PC-3 (cell line): ENCODE measurements at regions not wholly inside any gene's neighbourhood (a gene's known extent, or its start where the extent isn't known, plus 50 kb on each side); places are given as distances from the start of the nearest gene placed in this dataset.

Experiments
- EZH2phosphoT487 ChIP-seq: fragments of 300-600 bp; sonication (generic); IDR thresholded peaks from 2 replicates; pipeline ENCODE4 v1.6.1; 2018; ENCODE audit warnings: mild to moderate bottlenecking, antibody characterized with exemption, low read length, borderline replicate concordance
- TF ChIP-seq, protein P1 (sequence below): fragments of 300-600 bp; sonication (generic); conservative IDR thresholded peaks from 2 replicates; pipeline ENCODE4 v1.5.1; 2017; ENCODE audit warnings: antibody characterized with exemption, low read depth, mild to moderate bottlenecking, low read length

DNA sequence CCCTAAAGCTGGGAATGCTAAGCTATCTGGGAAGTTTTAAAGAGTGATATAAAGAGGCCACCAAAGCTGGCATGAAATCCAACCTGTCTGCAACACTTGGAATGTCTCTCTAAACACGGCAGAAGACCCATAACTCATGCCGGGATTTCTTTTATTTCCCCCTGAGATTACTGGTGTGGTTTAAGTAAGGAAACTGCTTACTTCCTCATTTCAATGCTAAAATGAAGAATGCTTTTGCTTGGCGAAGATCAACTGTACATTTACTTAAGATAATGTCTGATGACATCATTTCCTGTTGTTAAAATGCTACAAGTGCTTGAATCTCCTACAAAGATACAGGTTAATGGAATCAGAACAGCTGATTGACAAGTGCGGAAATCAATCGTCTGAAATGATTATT, 353.8 kb upstream of the SALL3 start:
- TF ChIP-seq, protein P1, sequence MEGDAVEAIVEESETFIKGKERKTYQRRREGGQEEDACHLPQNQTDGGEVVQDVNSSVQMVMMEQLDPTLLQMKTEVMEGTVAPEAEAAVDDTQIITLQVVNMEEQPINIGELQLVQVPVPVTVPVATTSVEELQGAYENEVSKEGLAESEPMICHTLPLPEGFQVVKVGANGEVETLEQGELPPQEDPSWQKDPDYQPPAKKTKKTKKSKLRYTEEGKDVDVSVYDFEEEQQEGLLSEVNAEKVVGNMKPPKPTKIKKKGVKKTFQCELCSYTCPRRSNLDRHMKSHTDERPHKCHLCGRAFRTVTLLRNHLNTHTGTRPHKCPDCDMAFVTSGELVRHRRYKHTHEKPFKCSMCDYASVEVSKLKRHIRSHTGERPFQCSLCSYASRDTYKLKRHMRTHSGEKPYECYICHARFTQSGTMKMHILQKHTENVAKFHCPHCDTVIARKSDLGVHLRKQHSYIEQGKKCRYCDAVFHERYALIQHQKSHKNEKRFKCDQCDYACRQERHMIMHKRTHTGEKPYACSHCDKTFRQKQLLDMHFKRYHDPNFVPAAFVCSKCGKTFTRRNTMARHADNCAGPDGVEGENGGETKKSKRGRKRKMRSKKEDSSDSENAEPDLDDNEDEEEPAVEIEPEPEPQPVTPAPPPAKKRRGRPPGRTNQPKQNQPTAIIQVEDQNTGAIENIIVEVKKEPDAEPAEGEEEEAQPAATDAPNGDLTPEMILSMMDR: no peak
- TF ChIP-seq EZH2phosphoT487: no peak
